Skeletal muscle satellite cell (primary cell): ENCODE measurements at regions not wholly inside any gene's neighbourhood (a gene's known extent, or its start where the extent isn't known, plus 50 kb on each side); places are given as distances from the start of the nearest gene placed in this dataset.

ENCODE experiments used
- H3K27me3 ChIP-seq: 2 replicates; pipeline ENCODE4 v1.7.0; 2013; ENCODE audit warnings: low read length; ENCODE audit not compliant: control insufficient read depth, insufficient read depth
- H3K36me3 ChIP-seq: 2 replicates; pipeline ENCODE4 v1.7.0; 2013; ENCODE audit warnings: mild to moderate bottlenecking, control low read depth, low read length; ENCODE audit not compliant: insufficient read depth
- H3K4me1 ChIP-seq: 2 replicates; pipeline ENCODE4 v1.7.0; 2013; ENCODE audit warnings: low read length; ENCODE audit not compliant: control insufficient read depth, insufficient read depth
- H3K4me2 ChIP-seq: 2 replicates; pipeline ENCODE4 v1.7.0; 2013; ENCODE audit warnings: mild to moderate bottlenecking, low read length
- H3K4me3 ChIP-seq: 2 replicates; pipeline ENCODE4 v1.7.0; 2013; ENCODE audit warnings: low read length
- H3K9ac ChIP-seq: 2 replicates; pipeline ENCODE4 v1.7.0; 2013; ENCODE audit warnings: mild to moderate bottlenecking, low read depth, low read length, moderate library complexity
- H3K9me3 ChIP-seq: replicated peaks from 2 replicates; pipeline ENCODE4 v1.7.0; 2013; ENCODE audit warnings: mild to moderate bottlenecking, control low read depth, low read length

DNA sequence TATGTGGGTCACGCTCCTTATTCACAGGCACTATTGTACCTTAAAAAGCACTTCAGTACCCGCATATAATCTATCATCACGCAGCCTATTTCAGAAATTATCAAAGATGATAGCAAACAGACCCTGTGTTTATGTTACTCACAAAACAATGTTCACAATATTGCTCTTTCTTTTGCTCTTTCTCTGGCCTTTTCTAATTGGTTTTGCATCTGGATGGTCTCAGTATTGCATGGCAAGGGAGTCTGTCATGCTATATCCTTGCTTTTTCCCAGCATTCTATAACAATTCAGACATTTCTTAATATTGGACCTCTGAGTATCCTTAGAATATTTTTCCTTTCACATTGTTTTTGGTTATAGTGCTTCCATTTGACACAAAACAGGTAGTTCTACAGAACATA lies 541.8 kb upstream of the KLF12 start:
- Histone ChIP-seq H3K9ac (no peak overlapping the region), H3K36me3 (no peaks in the 10 kb centered on the region), H3K4me3 (no peak overlapping the region), H3K9me3 (no peaks in the 10 kb centered on the region), H3K4me1 (peaks cover 6% of the 10 kb centered on the region), H3K4me2 (no peak overlapping the region), H3K27me3 (no peaks in the 10 kb centered on the region)

DNA sequence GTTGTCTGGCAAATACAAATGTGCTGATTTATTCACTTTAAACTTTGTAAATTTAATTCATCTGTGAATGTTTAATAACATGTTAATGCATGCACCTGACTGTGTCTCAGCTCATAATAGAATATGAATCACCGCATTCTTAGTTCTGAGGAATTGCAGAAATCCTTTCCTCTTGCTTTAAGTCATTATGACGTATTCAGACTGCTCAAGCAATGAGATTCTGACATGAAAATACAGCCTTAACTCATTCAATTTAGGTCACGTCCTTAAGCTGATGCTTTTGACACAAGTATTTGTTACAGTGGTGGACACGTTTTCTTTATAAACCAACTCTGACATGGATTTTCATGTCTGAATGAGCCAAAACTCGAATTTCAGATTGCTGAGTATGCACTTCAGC lies 541.0 kb upstream of the KLF12 start:
- H3K4me2 ChIP-seq = no peak overlapping the region
- no peaks in the 10 kb centered on the region for H3K36me3 ChIP-seq
- H3K9ac ChIP-seq = no peak overlapping the region
- peaks cover 6% of the 10 kb centered on the region for H3K4me1 ChIP-seq
- H3K4me3 ChIP-seq = no peak overlapping the region
- H3K27me3 ChIP-seq = no peaks in the 10 kb centered on the region
- H3K9me3 ChIP-seq = no peaks in the 10 kb centered on the region

DNA sequence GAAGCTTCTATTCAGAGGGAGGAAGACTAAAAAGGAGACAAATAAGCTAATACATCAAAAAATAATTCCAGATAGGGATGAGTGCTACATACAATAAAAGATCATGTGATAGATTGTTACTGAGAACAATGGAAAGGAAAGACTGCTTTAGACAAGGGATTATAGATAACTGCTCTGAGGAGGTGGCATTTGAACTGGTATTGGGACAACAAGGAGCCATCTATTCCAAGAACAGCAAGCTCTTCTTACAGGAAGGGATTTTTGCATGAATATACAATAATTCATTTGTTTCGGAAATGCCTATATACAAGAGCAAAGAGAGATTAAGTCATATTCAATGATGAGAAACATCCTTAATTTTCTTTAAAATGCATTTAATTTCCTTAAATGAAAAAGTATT lies 540.5 kb upstream of the KLF12 start:
- Histone ChIP-seq H3K4me3 (no peak overlapping the region), H3K9me3 (no peaks in the 10 kb centered on the region)

DNA sequence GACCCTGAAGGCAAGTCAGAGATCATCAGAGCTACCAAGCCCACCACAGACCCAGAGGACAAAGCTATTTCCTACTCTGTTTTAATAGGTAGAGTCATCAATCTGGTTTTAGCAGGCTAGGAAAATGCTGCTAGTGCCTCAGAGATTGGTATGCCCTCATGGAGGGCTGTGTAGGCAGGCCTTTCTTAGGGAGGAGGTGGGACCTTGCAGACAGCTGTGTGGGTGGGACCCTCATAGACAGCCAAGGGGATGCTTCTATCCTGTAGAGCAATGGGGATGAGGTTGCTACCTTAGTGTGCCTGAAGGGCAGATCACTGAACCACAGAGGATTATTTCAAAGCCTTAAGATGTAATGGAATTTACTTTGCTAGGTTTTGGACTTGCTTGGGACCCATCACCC lies 534.9 kb upstream of the KLF12 start:
- no peaks in the 10 kb centered on the region for H3K9me3 ChIP-seq
- no peaks in the 10 kb centered on the region for H3K36me3 ChIP-seq
- H3K9ac ChIP-seq = no peak overlapping the region
- H3K4me1 ChIP-seq = no peaks in the 10 kb centered on the region
- H3K4me3 ChIP-seq = no peak overlapping the region
- no peaks in the 10 kb centered on the region for H3K27me3 ChIP-seq
- H3K4me2 ChIP-seq = no peak overlapping the region

More for the DNA sequence above, 540.5 kb upstream of the KLF12 start:
- Histone ChIP-seq H3K4me2 (no peak overlapping the region), H3K4me1 (peaks cover 6% of the 10 kb centered on the region), H3K27me3 (no peaks in the 10 kb centered on the region), H3K36me3 (no peaks in the 10 kb centered on the region), H3K9ac (no peak overlapping the region)

DNA sequence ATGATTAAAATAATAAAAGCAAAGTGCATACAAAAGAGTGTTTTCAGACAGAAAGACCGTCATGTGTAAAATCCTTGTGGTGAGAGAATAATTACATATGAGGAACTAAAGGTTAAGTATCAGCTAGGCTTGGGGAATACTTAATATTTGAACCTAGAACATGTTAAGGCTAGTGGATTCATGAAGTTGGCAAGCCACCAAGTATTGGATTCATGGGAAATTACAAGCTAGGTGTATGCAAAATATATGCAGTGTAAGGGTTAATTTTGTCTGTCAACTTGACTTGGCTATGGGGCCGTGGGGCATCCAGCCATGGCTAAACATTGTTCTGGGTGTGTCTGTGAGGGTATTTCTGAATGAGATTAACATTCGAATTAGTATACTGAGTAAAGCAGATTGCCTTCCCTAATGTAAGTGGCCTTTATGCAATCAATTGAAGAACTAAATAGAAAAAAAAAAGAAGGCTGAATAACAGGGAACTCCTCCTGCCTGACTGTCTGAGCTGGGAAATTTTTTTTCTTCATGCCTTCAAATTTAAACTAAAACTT lies 533.5 kb upstream of the KLF12 start:
- Histone ChIP-seq H3K4me1 (no peaks in the 10 kb centered on the region), H3K4me3 (no peak overlapping the region), H3K4me2 (no peak overlapping the region), H3K27me3 (no peaks in the 10 kb centered on the region), H3K9ac (no peak overlapping the region), H3K9me3 (no peaks in the 10 kb centered on the region), H3K36me3 (no peaks in the 10 kb centered on the region)

DNA sequence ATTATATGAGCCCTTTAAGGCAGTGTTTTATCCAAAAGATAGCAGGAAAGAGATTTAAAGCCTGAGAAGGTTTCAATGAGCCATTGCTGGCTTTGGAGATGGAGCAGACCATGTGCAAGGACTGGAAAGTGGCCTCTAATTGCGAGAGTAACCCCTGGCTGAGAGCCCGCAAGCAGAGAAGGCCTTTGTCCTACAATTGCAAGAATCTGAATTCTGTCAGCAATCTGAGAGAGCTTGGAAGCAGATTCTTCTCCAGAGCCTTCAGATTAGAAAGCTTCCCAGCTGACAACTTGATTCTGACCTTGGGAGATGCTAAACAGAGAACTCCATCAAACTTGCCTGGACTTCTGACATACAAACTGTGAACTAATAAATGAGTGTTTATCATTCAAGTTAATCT lies 528.7 kb upstream of the KLF12 start:
- no peaks in the 10 kb centered on the region for H3K9me3 ChIP-seq
- H3K9ac ChIP-seq = no peak overlapping the region
- no peaks in the 10 kb centered on the region for H3K4me1 ChIP-seq
- H3K36me3 ChIP-seq = no peaks in the 10 kb centered on the region
- no peak overlapping the region for H3K4me2 ChIP-seq
- H3K4me3 ChIP-seq = no peak overlapping the region
- H3K27me3 ChIP-seq = no peaks in the 10 kb centered on the region

DNA sequence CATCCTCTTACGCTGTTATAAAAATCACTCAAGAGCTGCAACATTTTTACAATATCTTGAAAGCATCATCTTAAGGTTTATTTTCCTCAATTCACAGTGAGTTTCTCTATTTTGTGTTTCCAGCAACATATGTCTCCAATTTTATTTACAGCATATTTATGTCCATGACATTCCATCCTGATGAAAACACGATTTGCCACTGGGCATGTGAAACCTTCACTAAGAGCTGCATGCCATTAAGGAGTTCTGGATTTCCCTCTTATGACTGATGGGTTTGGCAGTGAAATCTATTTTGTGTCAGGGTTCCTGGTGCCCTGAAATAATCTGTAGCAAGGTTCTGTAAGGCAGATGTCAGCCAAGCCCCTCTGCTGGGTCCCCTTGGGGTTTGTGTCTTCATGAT lies 527.6 kb upstream of the KLF12 start:
- H3K27me3 ChIP-seq = no peaks in the 10 kb centered on the region
- H3K9me3 ChIP-seq = no peaks in the 10 kb centered on the region
- no peak overlapping the region for H3K4me3 ChIP-seq
- H3K36me3 ChIP-seq = no peaks in the 10 kb centered on the region
- H3K4me2 ChIP-seq = no peak overlapping the region
- H3K4me1 ChIP-seq = no peaks in the 10 kb centered on the region
- H3K9ac ChIP-seq = no peak overlapping the region

DNA sequence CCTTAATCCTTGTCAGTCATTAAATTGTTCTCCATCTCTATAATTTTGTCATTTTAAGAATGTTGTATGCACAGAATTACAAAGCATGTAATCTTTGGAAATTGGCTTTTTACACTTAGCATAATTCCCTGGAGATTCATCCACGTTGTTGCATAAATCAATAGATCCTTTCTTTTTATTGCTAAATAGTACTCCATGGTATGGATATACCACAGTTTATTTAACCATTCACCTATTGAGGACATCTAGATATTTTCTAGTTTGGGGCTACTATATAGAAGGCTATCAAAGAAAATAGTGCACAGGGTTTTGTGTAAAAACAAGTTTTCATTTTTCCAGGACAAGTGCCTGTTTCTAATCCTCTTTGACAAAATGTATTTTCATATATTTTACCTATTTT lies 523.6 kb upstream of the KLF12 start:
- no peaks in the 10 kb centered on the region for H3K36me3 ChIP-seq
- H3K9ac ChIP-seq = no peak overlapping the region
- H3K4me1 ChIP-seq = no peaks in the 10 kb centered on the region
- no peaks in the 10 kb centered on the region for H3K9me3 ChIP-seq
- H3K27me3 ChIP-seq = no peaks in the 10 kb centered on the region
- no peak overlapping the region for H3K4me2 ChIP-seq
- no peak overlapping the region for H3K4me3 ChIP-seq

DNA sequence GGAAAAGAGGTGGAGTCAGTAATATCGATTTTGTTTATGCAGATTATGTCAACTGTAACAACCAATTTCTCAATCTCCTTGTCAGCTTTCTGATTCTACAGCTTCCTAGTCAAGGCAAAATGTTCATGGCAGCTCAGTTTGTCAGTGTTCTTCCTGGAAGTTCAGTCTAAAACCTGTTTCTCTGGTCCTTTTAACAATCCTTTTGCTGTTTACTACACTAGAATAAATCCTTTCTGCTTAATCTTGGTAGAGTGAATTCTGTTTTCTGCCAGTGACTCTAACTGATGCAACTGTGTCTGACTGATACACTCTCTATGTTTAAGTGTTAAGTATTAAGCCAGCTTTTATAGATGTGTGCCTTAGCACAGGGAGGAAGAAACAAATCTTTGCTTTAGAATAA lies 516.9 kb upstream of the KLF12 start:
- no peaks in the 10 kb centered on the region for H3K9me3 ChIP-seq
- H3K4me1 ChIP-seq = no peaks in the 10 kb centered on the region
- H3K36me3 ChIP-seq = no peaks in the 10 kb centered on the region
- no peak overlapping the region for H3K9ac ChIP-seq
- H3K4me3 ChIP-seq = no peak overlapping the region
- H3K27me3 ChIP-seq = no peaks in the 10 kb centered on the region
- no peak overlapping the region for H3K4me2 ChIP-seq

DNA sequence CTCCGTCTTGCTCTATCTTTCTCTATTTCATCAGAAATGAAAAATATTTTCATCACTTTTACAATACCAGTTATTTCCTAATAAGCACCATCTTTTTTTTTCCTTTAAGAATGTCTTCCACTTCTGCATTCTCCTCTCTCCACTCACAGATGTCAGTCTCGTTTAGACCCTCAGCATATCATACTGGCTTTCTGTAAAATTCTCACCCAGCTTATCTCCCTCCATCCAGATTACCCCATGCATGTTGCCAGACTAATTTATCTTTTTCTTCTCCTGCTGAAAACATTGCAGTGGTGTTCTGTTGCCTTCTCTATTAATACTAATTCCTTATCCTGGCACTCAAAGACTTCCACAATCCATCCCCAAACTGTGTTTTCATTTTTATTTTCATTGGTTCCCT lies 513.8 kb upstream of the KLF12 start:
- Histone ChIP-seq H3K36me3 (no peaks in the 10 kb centered on the region), H3K27me3 (no peaks in the 10 kb centered on the region), H3K9me3 (no peaks in the 10 kb centered on the region), H3K4me2 (no peak overlapping the region), H3K4me1 (no peaks in the 10 kb centered on the region), H3K9ac (no peak overlapping the region), H3K4me3 (no peak overlapping the region)

DNA sequence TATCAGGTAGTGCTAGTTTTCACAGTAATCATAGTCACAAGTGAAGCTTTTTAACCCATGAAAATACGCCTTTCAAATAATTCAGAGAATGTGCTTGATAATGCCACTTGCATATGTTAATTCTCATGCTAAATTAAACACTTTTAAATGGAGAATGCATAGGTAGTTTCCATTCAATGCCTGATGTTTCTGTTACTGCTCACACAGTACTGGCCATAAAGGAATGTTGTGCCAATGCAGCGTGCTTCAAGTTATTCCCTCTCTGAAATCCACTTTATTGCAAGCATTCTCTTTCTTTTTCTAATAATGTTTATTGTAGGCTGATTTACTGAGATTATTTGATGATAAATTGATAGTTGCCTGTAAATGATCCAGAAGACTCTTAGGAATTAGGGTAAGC lies 513.0 kb upstream of the KLF12 start:
- H3K4me1 ChIP-seq = no peaks in the 10 kb centered on the region
- no peak overlapping the region for H3K4me3 ChIP-seq
- H3K36me3 ChIP-seq = no peaks in the 10 kb centered on the region
- no peaks in the 10 kb centered on the region for H3K9me3 ChIP-seq
- no peak overlapping the region for H3K9ac ChIP-seq
- no peaks in the 10 kb centered on the region for H3K27me3 ChIP-seq
- H3K4me2 ChIP-seq = no peak overlapping the region

DNA sequence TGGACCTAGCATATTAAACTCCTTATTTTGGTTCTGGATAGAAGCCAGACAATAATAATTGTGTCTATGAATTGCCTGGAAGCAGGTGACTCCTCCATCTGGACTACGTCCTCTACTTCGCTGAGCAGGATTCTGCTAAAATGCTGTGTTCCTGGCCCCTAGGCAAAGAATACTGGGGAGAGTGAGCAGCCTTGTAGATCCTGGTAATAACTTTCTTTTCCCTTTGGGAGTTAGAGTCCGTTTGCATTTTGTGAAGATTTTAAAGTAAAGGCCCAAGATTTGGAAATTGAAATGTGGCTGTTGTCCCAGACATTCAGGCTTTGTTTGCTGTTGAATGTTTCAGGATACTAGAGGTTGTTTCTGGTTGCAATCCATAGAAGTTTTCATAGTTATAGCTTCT lies 511.9 kb upstream of the KLF12 start:
- no peak overlapping the region for H3K4me2 ChIP-seq
- H3K9me3 ChIP-seq = no peaks in the 10 kb centered on the region
- H3K9ac ChIP-seq = no peak overlapping the region
- no peaks in the 10 kb centered on the region for H3K4me1 ChIP-seq
- H3K27me3 ChIP-seq = no peaks in the 10 kb centered on the region
- no peaks in the 10 kb centered on the region for H3K36me3 ChIP-seq
- H3K4me3 ChIP-seq = no peak overlapping the region
